HG02763 (cell line): ENCODE measurements at regions not wholly inside any gene's neighbourhood (a gene's known extent, or its start where the extent isn't known, plus 50 kb on each side); places are given as distances from the start of the nearest gene placed in this dataset.

Experiments
- ATAC-seq: cut with Tn5 transposase; IDR thresholded peaks from one replicate; pipeline ENCODE4 v1.9.1; 2021; ENCODE audit warnings: mild to moderate bottlenecking, moderate library complexity; ENCODE audit not compliant: unreplicated experiment

- no peak for ATAC-seq
Measured at GRCh38 chr1:82931006-82931405, 1067.9 kb downstream of the TTLL7 start.

GRCh38 chr1:82927753-82928152 is 1071.2 kb downstream of the TTLL7 start:
- ATAC-seq, result no peak

DNA sequence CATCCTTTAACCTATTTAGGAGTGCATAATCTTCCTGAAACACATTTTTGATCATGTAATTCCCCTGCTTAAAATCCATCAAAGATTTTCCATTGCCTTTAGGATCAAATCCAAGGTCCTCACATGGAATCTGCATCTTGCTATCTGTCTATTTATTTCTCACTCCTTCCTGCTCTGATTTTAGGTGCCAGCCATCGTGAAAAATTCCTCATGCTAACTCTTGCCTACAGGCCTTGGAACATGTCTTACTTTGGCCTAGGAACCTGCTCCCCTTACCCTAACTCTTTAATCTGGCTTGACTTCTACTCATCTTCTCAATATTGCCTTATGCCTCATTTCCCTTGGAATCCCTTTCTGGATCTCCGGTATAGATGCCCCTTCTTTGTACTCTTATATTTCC is 1074.3 kb downstream of the TTLL7 start:
- ATAC-seq, result no peak

GRCh38 chr1:82923931-82924330 is 1075.0 kb downstream of the TTLL7 start:
- ATAC-seq, result no peak

DNA sequence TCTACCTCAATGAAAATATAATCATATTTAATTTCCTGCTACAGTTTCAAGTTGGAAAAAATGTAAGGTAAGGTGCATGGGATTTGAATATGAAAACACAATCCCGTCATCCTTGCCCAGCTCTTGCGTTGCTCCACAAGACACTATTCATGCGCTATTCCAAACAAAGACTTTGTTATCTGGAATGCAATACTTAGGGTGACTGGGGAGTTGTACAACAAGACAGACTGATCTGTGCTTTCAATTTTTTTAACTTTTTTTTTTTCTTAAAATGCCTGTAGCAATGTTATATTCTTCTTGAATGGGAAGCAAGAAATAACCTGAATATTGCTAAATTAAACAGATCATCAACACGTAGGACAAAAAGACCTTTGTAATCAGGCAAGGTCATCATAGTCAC is 1077.2 kb downstream of the TTLL7 start:
- no peak for ATAC-seq

DNA sequence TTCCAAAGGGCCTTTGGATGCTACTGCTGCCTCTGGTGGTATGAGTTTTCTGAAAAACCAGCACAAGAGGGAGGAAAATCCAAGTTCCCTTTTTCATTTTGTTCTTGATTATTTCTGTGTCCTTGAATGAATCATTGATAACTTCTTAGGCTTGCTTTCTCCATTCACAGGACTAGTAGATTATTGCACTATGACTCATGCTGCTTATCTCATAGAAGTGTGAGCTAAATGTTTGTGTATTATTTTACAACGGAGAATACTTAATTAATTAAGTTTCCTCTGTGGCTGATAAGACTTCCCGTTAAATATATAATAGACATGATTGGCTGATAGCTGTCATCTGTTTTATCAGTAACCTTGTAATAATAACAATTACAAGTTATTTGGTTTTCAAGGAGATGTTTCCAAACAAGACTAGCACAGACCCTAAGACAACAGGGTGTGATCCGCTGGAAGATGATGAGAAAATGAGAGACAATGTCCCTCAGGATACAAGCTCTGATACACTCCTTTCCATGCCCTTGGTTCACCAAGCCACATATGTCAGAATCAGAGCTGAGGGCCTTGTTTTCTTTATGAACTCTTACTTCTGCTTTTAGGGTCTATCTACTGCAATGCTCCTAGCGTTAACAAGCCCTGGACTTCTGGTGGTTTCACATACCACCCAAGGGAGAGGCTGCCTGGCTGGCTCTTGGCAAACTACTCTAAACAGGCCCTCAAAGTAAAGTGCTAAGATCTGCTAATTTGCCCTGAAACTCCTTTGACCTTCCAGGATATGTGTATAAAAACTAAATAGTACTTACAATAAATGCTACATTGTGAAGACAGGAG is 1078.3 kb downstream of the TTLL7 start:
- ATAC-seq, result no peak

GRCh38 chr1:82919837-82920236 is 1079.1 kb downstream of the TTLL7 start:
- ATAC-seq, result no peak

- no peak for ATAC-seq
Measured at GRCh38 chr1:82907313-82907712, 1091.6 kb downstream of the TTLL7 start.

GRCh38 chr1:82903626-82904025 is 1095.3 kb downstream of the TTLL7 start:
- no peak for ATAC-seq

DNA sequence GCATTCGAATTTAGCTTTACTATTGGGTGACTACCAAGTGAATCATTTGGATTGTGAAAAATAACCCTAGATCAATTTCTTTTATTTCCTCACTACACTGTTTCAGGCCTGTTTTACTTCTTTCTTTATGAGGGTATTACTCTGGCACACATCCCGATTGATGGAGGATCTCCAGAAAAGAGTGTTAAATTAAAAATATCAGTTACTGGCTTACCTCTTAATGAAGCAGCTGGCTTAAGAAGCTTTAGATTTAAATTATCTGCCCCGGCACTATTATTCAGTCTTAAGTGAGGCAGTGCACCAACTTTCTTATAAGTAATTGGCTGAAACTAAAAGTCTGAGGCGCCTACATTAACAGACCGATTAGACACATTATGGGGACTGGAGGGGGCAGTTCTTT is 1097.4 kb downstream of the TTLL7 start:
- ATAC-seq, result no peak

DNA sequence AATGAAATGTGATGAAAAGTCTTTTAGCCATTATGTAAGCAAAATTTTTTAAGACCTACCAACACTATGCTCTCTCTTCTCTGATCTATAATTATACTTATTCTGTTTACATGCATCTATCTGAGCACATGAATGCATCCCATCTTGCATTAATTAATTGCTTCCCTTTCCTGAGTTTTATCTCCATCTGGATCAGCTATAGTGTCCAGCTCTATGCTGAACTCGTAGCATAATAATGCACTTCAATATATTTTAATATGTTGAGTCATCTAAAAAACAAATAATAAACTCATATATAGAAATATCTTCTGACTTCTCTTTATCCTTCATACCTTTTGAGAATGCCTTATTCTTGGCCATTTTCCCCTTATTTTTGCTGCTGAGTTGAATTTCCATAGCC is 1097.8 kb downstream of the TTLL7 start:
- ATAC-seq, result no peak

DNA sequence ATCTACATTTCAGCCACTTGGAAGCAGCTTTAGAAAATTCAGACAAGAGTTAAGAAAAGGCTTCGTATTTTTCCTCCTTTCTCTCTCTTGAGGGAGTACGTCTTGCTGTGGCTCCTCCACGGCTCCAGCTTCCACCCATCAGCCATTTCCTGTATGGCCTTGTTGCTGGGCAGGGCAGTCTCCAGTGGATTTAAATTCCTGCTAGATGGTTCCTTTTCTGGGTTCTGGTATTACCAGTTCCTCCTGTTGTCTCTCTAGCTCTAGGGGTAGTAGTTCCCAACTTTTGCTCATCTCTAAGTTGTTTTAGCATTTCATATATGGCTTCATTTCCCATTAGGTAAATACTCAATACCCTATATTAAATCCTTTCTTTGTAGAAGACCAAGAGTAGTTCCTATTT is 1098.3 kb downstream of the ADGRL2 start:
- ATAC-seq, result no peak

DNA sequence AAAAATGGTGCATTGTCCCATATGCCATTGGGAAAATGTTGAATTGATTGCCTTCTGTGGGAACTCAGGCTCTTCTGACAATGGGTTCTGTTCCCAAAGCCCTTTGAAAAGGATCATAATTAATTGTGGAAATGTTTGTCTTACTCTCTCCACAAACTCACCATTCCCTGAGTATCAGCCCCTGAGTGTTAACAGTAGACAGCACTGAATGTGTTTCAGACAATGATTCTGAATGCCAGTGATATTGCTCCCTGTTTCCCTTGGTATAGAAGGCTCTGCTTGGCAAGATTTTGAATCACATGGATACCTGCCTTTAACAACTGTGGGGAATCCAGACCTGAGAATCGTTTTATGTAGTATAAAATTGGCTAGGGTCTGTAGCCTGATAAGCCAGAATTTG is 1096.8 kb downstream of the ADGRL2 start:
- ATAC-seq, result no peak

GRCh38 chr1:82896036-82896435 is 1095.3 kb downstream of the ADGRL2 start:
- no peak for ATAC-seq

GRCh38 chr1:82894635-82895034 is 1093.9 kb downstream of the ADGRL2 start:
- no peak for ATAC-seq

- ATAC-seq, result no peak
Measured at GRCh38 chr1:82893712-82894470, 1093.2 kb downstream of the ADGRL2 start.

DNA sequence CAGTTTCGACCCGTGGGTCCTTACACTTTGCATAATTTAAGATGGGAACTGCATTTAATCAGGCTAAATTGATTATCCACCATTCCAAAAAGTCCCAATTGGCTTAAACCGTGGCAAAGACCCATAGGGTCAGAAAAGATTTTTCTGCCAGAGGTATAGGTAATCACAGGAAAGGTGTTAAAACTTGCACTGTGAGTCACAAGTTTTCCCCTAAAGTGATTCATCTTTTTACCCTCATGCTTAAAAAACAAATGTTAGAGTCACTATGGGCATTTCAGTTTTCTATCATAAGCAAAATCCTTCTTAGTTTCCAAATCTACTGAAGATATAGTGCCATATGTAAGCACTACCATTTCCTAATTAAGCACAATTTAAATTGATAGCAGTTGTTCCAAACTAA is 1079.8 kb downstream of the ADGRL2 start:
- no peak for ATAC-seq

- no peak for ATAC-seq
Measured at GRCh38 chr1:82879701-82880305, 1079.1 kb downstream of the ADGRL2 start.

- ATAC-seq, result no peak
Measured at GRCh38 chr1:82875170-82875569, 1074.4 kb downstream of the ADGRL2 start.

DNA sequence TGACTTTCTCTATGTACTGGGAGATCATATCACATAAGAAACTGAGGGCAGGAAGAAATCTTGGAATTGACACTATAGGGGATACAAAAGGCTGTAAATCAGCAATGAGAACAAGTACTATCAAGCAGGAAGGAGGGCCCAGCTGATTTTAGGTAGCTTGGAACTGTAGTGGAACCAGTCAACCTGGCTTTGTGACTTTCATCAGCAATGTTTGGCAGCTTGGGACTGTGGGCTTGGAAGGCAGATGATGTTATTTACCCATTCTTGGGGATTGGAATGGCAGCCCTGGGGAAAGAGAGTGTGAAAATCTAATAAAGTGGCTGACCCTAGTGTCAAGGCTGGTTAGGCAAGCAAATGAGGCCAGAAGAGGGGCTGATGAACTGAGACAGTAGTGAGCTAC is 1073.3 kb downstream of the ADGRL2 start:
- ATAC-seq, result no peak

DNA sequence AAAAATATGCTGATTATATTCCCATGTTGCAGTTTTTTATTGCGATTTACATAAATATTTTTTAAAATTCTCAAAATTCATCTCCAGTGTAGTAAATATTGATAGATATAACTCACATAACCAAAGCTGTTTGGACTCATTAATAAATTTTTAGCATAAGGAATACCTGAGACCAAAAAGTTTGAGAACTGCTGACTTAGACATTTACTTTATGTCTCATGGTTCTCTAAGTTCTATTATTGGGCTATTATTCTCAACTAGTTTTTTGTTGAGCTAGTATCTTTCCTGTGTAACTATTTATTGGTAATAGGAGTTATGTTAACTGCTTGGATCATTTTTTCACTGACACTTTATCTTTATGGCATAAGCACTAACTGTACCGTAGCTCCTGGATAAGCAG is 1069.6 kb downstream of the ADGRL2 start:
- ATAC-seq, result no peak

DNA sequence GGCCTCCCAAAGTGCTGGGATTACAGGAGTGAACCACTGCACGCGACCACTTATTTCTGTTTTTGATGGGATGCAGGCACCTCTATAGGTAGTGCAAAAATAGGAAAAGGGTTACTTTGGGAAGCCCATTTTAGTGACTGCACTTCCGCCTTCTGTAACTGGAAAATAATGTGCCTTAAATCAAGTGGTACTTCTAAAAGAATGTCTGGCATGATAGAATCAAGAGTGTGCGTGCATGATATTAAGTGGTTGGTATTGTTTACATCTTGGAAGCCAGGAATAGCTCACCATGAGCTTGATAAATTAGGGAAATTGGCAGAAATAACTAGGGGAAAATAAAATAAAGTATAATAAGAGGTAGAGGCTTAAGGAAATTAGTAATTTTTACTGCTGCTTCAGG is 1067.0 kb downstream of the ADGRL2 start:
- ATAC-seq, result no peak
